Kidney (tissue), 13 donors: ENCODE measurements at regions not wholly inside any gene's neighbourhood (a gene's known extent, or its start where the extent isn't known, plus 50 kb on each side); places are given as distances from the start of the nearest gene placed in this dataset.

Experiments
- DNase-seq, 5 donors: peaks; one replicate each; pipeline ENCODE4 v3.0.0-alpha.2; 2013 to 2020
- FAIRE-seq: peaks from 2 replicates; lab custom pipeline; 2012; peaks lifted over from hg19 to GRCh38; lab: Jason Lieb, UNC
- H3K27ac ChIP-seq, 2 donors: one replicate each; pipeline ENCODE4 v1.7.0; 2013; ENCODE audit warnings: low read depth in 2 of 2, low read length in 2 of 2, inconsistent platforms in 1 of 2
- H3K27me3 ChIP-seq: one replicate; pipeline ENCODE4 v1.7.1; 2013; ENCODE audit warnings: low read length, inconsistent platforms; ENCODE audit not compliant: control insufficient read depth, insufficient read depth
- H3K36me3 ChIP-seq, 3 donors: one replicate each; pipeline versions ENCODE4 v1.7.0 to v1.7.1; 2013; ENCODE audit warnings: low read length in 3 of 3, control low read depth in 1 of 3, inconsistent platforms in 1 of 3; ENCODE audit not compliant: insufficient read depth in 3 of 3, control insufficient read depth in 2 of 3
- H3K4me1 ChIP-seq, 3 donors: one replicate each; pipeline versions ENCODE4 v1.7.0 to v1.7.1; 2013; ENCODE audit warnings: low read length in 3 of 3, inconsistent platforms in 1 of 3, low read depth in 1 of 3; ENCODE audit not compliant: control insufficient read depth in 2 of 3, insufficient read depth in 2 of 3
- H3K4me3 ChIP-seq, 3 donors: one replicate each; pipeline versions ENCODE4 v1.7.0 to v1.8.1; 2013; ENCODE audit warnings: low read length in 3 of 3, control low read depth in 1 of 3, inconsistent platforms in 1 of 3
- H3K9ac ChIP-seq, 3 donors: one replicate each; pipeline versions ENCODE4 v1.7.0 to v1.7.1; 2013; ENCODE audit warnings: low read length in 3 of 3, control low read depth in 1 of 3, inconsistent platforms in 1 of 3
- H3K9me3 ChIP-seq, 3 donors: one replicate each; pipeline versions ENCODE4 v1.7.0 to v1.7.1; 2013; ENCODE audit warnings: low read length in 3 of 3, control low read depth in 1 of 3, inconsistent platforms in 1 of 3; ENCODE audit not compliant: control insufficient read depth in 2 of 3, insufficient read depth in 1 of 3
- CTCF ChIP-seq: IDR thresholded peaks from 3 replicates; pipeline ENCODE4 v1.5.1; 2012; ENCODE audit warnings: mild to moderate bottlenecking, moderate library complexity, borderline replicate concordance; ENCODE audit not compliant: insufficient read depth; ENCODE audit errors: extremely low read depth
- intact Hi-C: fragments of 100-400 bp; cut with DNase I; formaldehyde crosslinking; loops from one replicate; pipeline ENCODE4 v1.11.1; 2022
- donor health status: control.
- donor health status: control.
- donor health status: control.
- donor health status: control.
- donor health status: control.
- donor health status: DM: yes; HTN: yes; CAD: no.
- donor health status: Normal renal cell carcinoma (clear cell type).

GRCh38 chr7:148478551-148478950, 112.0 kb upstream of the C7orf33 start:
- Histone ChIP-seq H3K27ac (no peak overlapping the region), H3K27me3 (no peaks in the 10 kb centered on the region), H3K4me3 (no peak overlapping the region), H3K36me3 (no peaks in the 10 kb centered on the region), H3K4me1 (no peaks in the 10 kb centered on the region), H3K9me3 (no peaks in the 10 kb centered on the region), H3K9ac (no peak overlapping the region)
- no peak for DNase-seq
- no peak for FAIRE-seq
- intact Hi-C loops: no loop called here
- TF ChIP-seq CTCF: no peak

- DNase-seq: no peak
- intact Hi-C loops: loop anchor here (10.0 kb wide), 1 partner anchor 196 kb away; no protein-coding TSS in a partner anchor
- Histone ChIP-seq H3K36me3 (no peaks in the 10 kb centered on the region), H3K27me3 (no peaks in the 10 kb centered on the region), H3K4me1 (no peaks in the 10 kb centered on the region), H3K9me3 (no peaks in the 10 kb centered on the region), H3K4me3 (no peak overlapping the region), H3K9ac (no peak overlapping the region), H3K27ac (no peak overlapping the region)
- no peak for TF ChIP-seq CTCF
- FAIRE-seq: no peak
Measured at GRCh38 chr7:148480479-148481146, 110.0 kb upstream of the C7orf33 start.

GRCh38 chr7:148481147-148481526, 109.4 kb upstream of the C7orf33 start:
- Histone ChIP-seq H3K27ac (no peak overlapping the region), H3K4me1 (no peaks in the 10 kb centered on the region), H3K27me3 (no peaks in the 10 kb centered on the region), H3K9ac (no peak overlapping the region), H3K4me3 (no peak overlapping the region), H3K9me3 (no peaks in the 10 kb centered on the region), H3K36me3 (no peaks in the 10 kb centered on the region)
- no peak for DNase-seq
- no peak for FAIRE-seq
- intact Hi-C loops: loop anchor here (10.0 kb wide), 1 partner anchor 196 kb away; no protein-coding TSS in a partner anchor
- TF ChIP-seq CTCF: no peak
